AG20443 (cell line): ENCODE measurements at regions not wholly inside any gene's neighbourhood (a gene's known extent, or its start where the extent isn't known, plus 50 kb on each side); places are given as distances from the start of the nearest gene placed in this dataset.

Source experiments
- DNase-seq: peaks from one replicate; pipeline ENCODE4 v3.0.0; 2012; ENCODE audit warnings: low spot score, mixed read lengths

- no peak for DNase-seq
Observed at GRCh38 chr18:22253676-22254075, 84.3 kb downstream of the GATA6 start.

- no peak for DNase-seq
Observed at GRCh38 chr18:22253156-22253555, 83.8 kb downstream of the GATA6 start.
